Nephron (organoid): ENCODE measurements at regions not wholly inside any gene's neighbourhood (a gene's known extent, or its start where the extent isn't known, plus 50 kb on each side); places are given as distances from the start of the nearest gene placed in this dataset.

Source experiments
- H3K27ac Mint-ChIP-seq, 3 experiments: 2 replicates each; pipeline ENCODE4 v1.8.0; 2020; ENCODE audit warnings: mixed read lengths in 3 of 3, mild to moderate bottlenecking in 2 of 3, moderate library complexity in 1 of 3
- H3K27me3 Mint-ChIP-seq: 2 replicates; pipeline ENCODE4 v1.8.0; 2021; ENCODE audit warnings: low read depth, mild to moderate bottlenecking, moderate library complexity, mixed read lengths
- H3K36me3 Mint-ChIP-seq: 2 replicates; pipeline ENCODE4 v1.8.0; 2020; ENCODE audit warnings: low read depth, mixed read lengths
- H3K4me1 Mint-ChIP-seq: 2 replicates; pipeline ENCODE4 v1.8.0; 2020; ENCODE audit warnings: mixed read lengths
- H3K4me3 Mint-ChIP-seq, 3 experiments: 2 replicates each; pipeline ENCODE4 v1.8.0; 2020; ENCODE audit warnings: mild to moderate bottlenecking in 3 of 3, mixed read lengths in 3 of 3, moderate library complexity in 2 of 3
- H3K9me3 Mint-ChIP-seq: 2 replicates; pipeline ENCODE4 v1.8.0; 2020; ENCODE audit warnings: mixed read lengths
- CTCF ChIP-seq, 3 experiments: fragments of 200-600 bp; sonication (generic); IDR thresholded peaks; one replicate each; pipeline ENCODE4 v1.5.0; 2021; ENCODE audit warnings: antibody characterized with exemption in 3 of 3; ENCODE audit not compliant: unreplicated experiment in 3 of 3

- no peaks in the 10 kb centered on the region for H3K4me1 Mint-ChIP-seq
- H3K4me3 Mint-ChIP-seq: no peak overlapping the region
- H3K27me3 Mint-ChIP-seq: no peaks in the 10 kb centered on the region
- H3K36me3 Mint-ChIP-seq: no peaks in the 10 kb centered on the region
- H3K27ac Mint-ChIP-seq: no peak overlapping the region
- peaks cover 1% of the 10 kb centered on the region for H3K9me3 Mint-ChIP-seq
- TF ChIP-seq CTCF (IDR thresholded peaks at IDR 0.05; ENCODE audit: unreplicated experiment in 3 of 3): no peak
These were observed 1226.1 kb downstream of the SI start for GRCh38 chr3:163852233-163852632.

GRCh38 chr3:163838769-163839168 is 1239.5 kb downstream of the SI start:
- H3K36me3 Mint-ChIP-seq: no peaks in the 10 kb centered on the region
- H3K27me3 Mint-ChIP-seq: no peaks in the 10 kb centered on the region
- no peaks in the 10 kb centered on the region for H3K9me3 Mint-ChIP-seq
- no peak overlapping the region for H3K4me3 Mint-ChIP-seq
- no peaks in the 10 kb centered on the region for H3K4me1 Mint-ChIP-seq
- no peak overlapping the region for H3K27ac Mint-ChIP-seq
- TF ChIP-seq CTCF (IDR thresholded peaks at IDR 0.05; ENCODE audit: unreplicated experiment in 3 of 3): no peak

- Mint-ChIP-seq H3K4me1 (no peaks in the 10 kb centered on the region), H3K27ac (no peak overlapping the region), H3K9me3 (no peaks in the 10 kb centered on the region), H3K27me3 (no peaks in the 10 kb centered on the region), H3K4me3 (no peak overlapping the region), H3K36me3 (no peaks in the 10 kb centered on the region)
- TF ChIP-seq CTCF (IDR thresholded peaks at IDR 0.05; ENCODE audit: unreplicated experiment in 3 of 3): no peak
These were observed 1245.7 kb downstream of the SI start for GRCh38 chr3:163832547-163832946.

- Mint-ChIP-seq H3K4me3 (no peak overlapping the region), H3K27ac (no peak overlapping the region)
These were observed 1256.5 kb downstream of the SI start for GRCh38 chr3:163821841-163822240.

GRCh38 chr3:163817015-163817414 is 1261.3 kb downstream of the SI start:
- no peak overlapping the region for H3K4me3 Mint-ChIP-seq
- TF ChIP-seq CTCF (IDR thresholded peaks at IDR 0.05; ENCODE audit: unreplicated experiment in 3 of 3): no peak
- H3K4me1 Mint-ChIP-seq: no peaks in the 10 kb centered on the region
- no peaks in the 10 kb centered on the region for H3K36me3 Mint-ChIP-seq
- H3K9me3 Mint-ChIP-seq: peaks cover 7% of the 10 kb centered on the region
- H3K27me3 Mint-ChIP-seq: no peaks in the 10 kb centered on the region
- H3K27ac Mint-ChIP-seq: no peak overlapping the region

More at GRCh38 chr3:163821841-163822240, 1256.5 kb downstream of the SI start:
- no peaks in the 10 kb centered on the region for H3K36me3 Mint-ChIP-seq
- H3K4me1 Mint-ChIP-seq: no peaks in the 10 kb centered on the region
- no peak for TF ChIP-seq CTCF (IDR thresholded peaks at IDR 0.05; ENCODE audit: unreplicated experiment in 3 of 3)
- H3K27me3 Mint-ChIP-seq: no peaks in the 10 kb centered on the region
- H3K9me3 Mint-ChIP-seq: no peaks in the 10 kb centered on the region

- Mint-ChIP-seq H3K27me3 (no peaks in the 10 kb centered on the region), H3K4me3 (no peak overlapping the region), H3K27ac (no peak overlapping the region), H3K4me1 (no peaks in the 10 kb centered on the region), H3K9me3 (peaks cover 7% of the 10 kb centered on the region), H3K36me3 (no peaks in the 10 kb centered on the region)
- TF ChIP-seq CTCF (IDR thresholded peaks at IDR 0.05; ENCODE audit: unreplicated experiment in 3 of 3): no peak
These were observed 1264.4 kb downstream of the SI start for GRCh38 chr3:163813935-163814334.
